Astrocyte (in vitro differentiated cells and primary cell): ENCODE measurements at regions not wholly inside any gene's neighbourhood (a gene's known extent, or its start where the extent isn't known, plus 50 kb on each side); places are given as distances from the start of the nearest gene placed in this dataset.

Experiments
- CTCF ChIP-seq: IDR thresholded peaks from 2 replicates; pipeline ENCODE4 v1.5.1; 2011; ENCODE audit warnings: low read depth, mild to moderate bottlenecking, inconsistent platforms, low read length, moderate library complexity; ENCODE audit not compliant: insufficient read depth
- EZH2 ChIP-seq: IDR thresholded peaks from 2 replicates; pipeline ENCODE4 v1.6.1; 2012; ENCODE audit warnings: mild to moderate bottlenecking, low read length, inconsistent platforms; ENCODE audit not compliant: insufficient read depth

DNA sequence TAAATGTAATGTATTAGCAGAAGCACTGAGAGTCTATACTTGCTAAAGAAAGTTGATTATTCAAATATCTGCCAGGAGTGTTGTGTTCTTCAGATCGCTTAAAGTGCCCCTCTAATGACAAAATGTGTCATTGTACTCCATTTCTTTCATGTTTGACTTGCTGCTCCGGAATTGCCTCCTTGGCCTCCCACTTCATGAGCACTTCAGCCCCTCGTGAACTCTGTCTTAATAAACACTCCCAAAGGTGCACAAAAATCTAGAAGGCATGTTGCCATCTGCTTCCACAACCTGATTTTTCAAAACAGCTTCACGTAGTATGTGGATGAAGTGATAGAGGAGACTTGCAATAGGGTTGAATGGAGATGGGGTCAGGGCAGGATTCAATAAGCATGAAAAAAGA, 396.1 kb downstream of the TDRD15 start:
- TF ChIP-seq CTCF (no peak), EZH2 (no peak)
